ENCODE measurements at regions not wholly inside any gene's neighbourhood (a gene's known extent, or its start where the extent isn't known, plus 50 kb on each side); places are given as distances from the start of the nearest gene placed in this dataset.

DNA sequence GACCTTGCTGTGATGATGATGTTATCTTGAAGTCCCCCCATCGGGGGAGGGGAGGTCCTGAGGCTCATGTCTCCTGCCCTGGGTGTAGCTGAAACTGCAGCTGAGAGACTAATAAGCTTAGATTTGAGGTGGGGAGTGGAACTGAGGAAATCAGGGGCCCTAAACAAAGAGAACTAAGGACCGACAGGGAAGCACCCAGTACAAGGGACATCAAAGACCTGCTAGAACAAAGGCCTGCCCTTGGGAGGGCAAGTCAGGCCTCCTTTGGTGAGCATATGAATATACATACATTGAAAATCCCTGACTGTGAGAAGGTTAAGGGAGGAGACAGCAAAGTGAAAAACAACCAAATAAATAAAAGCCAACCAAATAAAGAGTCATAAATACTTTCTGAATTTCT lies 1132.5 kb upstream of the CELF4 start:
- TF ChIP-seq, protein P1, sequence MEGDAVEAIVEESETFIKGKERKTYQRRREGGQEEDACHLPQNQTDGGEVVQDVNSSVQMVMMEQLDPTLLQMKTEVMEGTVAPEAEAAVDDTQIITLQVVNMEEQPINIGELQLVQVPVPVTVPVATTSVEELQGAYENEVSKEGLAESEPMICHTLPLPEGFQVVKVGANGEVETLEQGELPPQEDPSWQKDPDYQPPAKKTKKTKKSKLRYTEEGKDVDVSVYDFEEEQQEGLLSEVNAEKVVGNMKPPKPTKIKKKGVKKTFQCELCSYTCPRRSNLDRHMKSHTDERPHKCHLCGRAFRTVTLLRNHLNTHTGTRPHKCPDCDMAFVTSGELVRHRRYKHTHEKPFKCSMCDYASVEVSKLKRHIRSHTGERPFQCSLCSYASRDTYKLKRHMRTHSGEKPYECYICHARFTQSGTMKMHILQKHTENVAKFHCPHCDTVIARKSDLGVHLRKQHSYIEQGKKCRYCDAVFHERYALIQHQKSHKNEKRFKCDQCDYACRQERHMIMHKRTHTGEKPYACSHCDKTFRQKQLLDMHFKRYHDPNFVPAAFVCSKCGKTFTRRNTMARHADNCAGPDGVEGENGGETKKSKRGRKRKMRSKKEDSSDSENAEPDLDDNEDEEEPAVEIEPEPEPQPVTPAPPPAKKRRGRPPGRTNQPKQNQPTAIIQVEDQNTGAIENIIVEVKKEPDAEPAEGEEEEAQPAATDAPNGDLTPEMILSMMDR (IDR thresholded peaks at IDR 0.05): no peak
- TF ChIP-seq POLR2A (IDR thresholded peaks at IDR 0.05): no peak
